H9 (cell line): ENCODE measurements at regions not wholly inside any gene's neighbourhood (a gene's known extent, or its start where the extent isn't known, plus 50 kb on each side); places are given as distances from the start of the nearest gene placed in this dataset.

ENCODE experiments used
- DNase-seq: peaks from one replicate; pipeline ENCODE4 v3.0.0-alpha.2; 2017
- H2AFZ ChIP-seq: one replicate; pipeline ENCODE4 v1.6.1; 2013; ENCODE audit warnings: mild to moderate bottlenecking, low read length, control low read depth, moderate library complexity
- H2AK5ac ChIP-seq: 2 replicates; pipeline ENCODE4 v1.6.1; 2013; ENCODE audit warnings: low read length, control low read depth, mixed read lengths; ENCODE audit not compliant: insufficient read length
- H2BK120ac ChIP-seq: one replicate; pipeline ENCODE4 v1.6.1; 2013; ENCODE audit warnings: low read depth, mild to moderate bottlenecking, low read length, control low read depth, inconsistent platforms; ENCODE audit not compliant: poor library complexity, severe bottlenecking
- H2BK12ac ChIP-seq: 2 replicates; pipeline ENCODE4 v1.6.1; 2013; ENCODE audit warnings: low read length, control low read depth, mixed read lengths, low read depth; ENCODE audit not compliant: insufficient read length
- H2BK15ac ChIP-seq: 2 replicates; pipeline ENCODE4 v1.6.1; 2013; ENCODE audit warnings: low read depth, low read length, control low read depth
- H2BK20ac ChIP-seq: one replicate; pipeline ENCODE4 v1.6.1; 2013; ENCODE audit warnings: low read depth, mild to moderate bottlenecking, low read length, control low read depth, inconsistent platforms; ENCODE audit not compliant: poor library complexity, severe bottlenecking
- H2BK5ac ChIP-seq: 2 replicates; pipeline ENCODE4 v1.6.1; 2013; ENCODE audit warnings: low read length, control low read depth, mixed read lengths; ENCODE audit not compliant: insufficient read length
- H3K14ac ChIP-seq: 2 replicates; pipeline ENCODE4 v1.6.1; 2013; ENCODE audit warnings: low read length, control low read depth; ENCODE audit not compliant: insufficient read depth
- H3K18ac ChIP-seq: 2 replicates; pipeline ENCODE4 v1.6.1; 2013; ENCODE audit warnings: low read depth, mild to moderate bottlenecking, mixed read lengths, low read length, control low read depth; ENCODE audit not compliant: insufficient read length
- H3K23ac ChIP-seq: 2 replicates; pipeline ENCODE4 v1.6.1; 2013; ENCODE audit warnings: low read length, control low read depth, mixed read lengths, low read depth; ENCODE audit not compliant: insufficient read length
- H3K23me2 ChIP-seq: 2 replicates; pipeline ENCODE4 v1.6.1; 2013; ENCODE audit warnings: low read depth, mild to moderate bottlenecking, mixed read lengths, low read length, control low read depth; ENCODE audit not compliant: insufficient read length, poor library complexity, severe bottlenecking
- H3K27ac ChIP-seq: 2 replicates; pipeline ENCODE4 v1.5.1; 2013; ENCODE audit warnings: low read length, control low read depth, mixed read lengths, low read depth; ENCODE audit not compliant: insufficient read length
- H3K27me3 ChIP-seq: 2 replicates; pipeline ENCODE4 v1.6.1; 2013; ENCODE audit warnings: low read length, control low read depth, inconsistent platforms; ENCODE audit not compliant: insufficient read depth
- H3K4ac ChIP-seq: 2 replicates; pipeline ENCODE4 v1.6.1; 2013; ENCODE audit warnings: low read depth, mild to moderate bottlenecking, control low read depth, inconsistent platforms, low read length, moderate library complexity
- H3K4me1 ChIP-seq: 2 replicates; pipeline ENCODE4 v1.6.1; 2013; ENCODE audit warnings: low read length, control low read depth, inconsistent platforms; ENCODE audit not compliant: insufficient read depth
- H3K4me2 ChIP-seq: 2 replicates; pipeline ENCODE4 v1.6.1; 2013; ENCODE audit warnings: low read length, control low read depth, mixed read lengths; ENCODE audit not compliant: insufficient read length, insufficient read depth
- H3K56ac ChIP-seq: 2 replicates; pipeline ENCODE4 v1.6.1; 2013; ENCODE audit warnings: low read depth, mild to moderate bottlenecking, mixed read lengths, low read length, control low read depth; ENCODE audit not compliant: insufficient read length
- H3K79me1 ChIP-seq: 2 replicates; pipeline ENCODE4 v1.6.1; 2013; ENCODE audit warnings: low read depth, mild to moderate bottlenecking, moderate library complexity, low read length, control low read depth, inconsistent platforms; ENCODE audit not compliant: insufficient read depth, poor library complexity, severe bottlenecking
- H3K79me2 ChIP-seq: 2 replicates; pipeline ENCODE4 v1.6.1; 2013; ENCODE audit warnings: low read length, control low read depth, inconsistent platforms; ENCODE audit not compliant: insufficient read depth
- H3K9ac ChIP-seq: 2 replicates; pipeline ENCODE4 v1.6.1; 2013; ENCODE audit warnings: low read length, control low read depth, mixed read lengths; ENCODE audit not compliant: insufficient read length; ENCODE audit errors: extremely low read depth
- H3K9me3 ChIP-seq: one replicate; pipeline ENCODE4 v1.6.1; 2013; ENCODE audit warnings: low read depth, low read length, inconsistent platforms; ENCODE audit not compliant: control insufficient read depth
- H3T11ph ChIP-seq: one replicate; pipeline ENCODE4 v1.6.1; 2013; ENCODE audit warnings: mild to moderate bottlenecking, low read length, control low read depth, inconsistent platforms
- H4K20me1 ChIP-seq: one replicate; pipeline ENCODE4 v1.6.1; 2013; ENCODE audit not compliant: control insufficient read depth, insufficient read length, insufficient read depth
- H4K5ac ChIP-seq: 2 replicates; pipeline ENCODE4 v1.6.1; 2013; ENCODE audit warnings: low read depth, mild to moderate bottlenecking, mixed read lengths, low read length, control low read depth; ENCODE audit not compliant: insufficient read length
- H4K8ac ChIP-seq: replicated peaks from 2 replicates; pipeline ENCODE4 v1.6.1; 2013; ENCODE audit warnings: low read length, control low read depth, mixed read lengths, low read depth; ENCODE audit not compliant: insufficient read length
- H4K91ac ChIP-seq: 2 replicates; pipeline ENCODE4 v1.6.1; 2013; ENCODE audit warnings: low read depth, mild to moderate bottlenecking, moderate library complexity, mixed read lengths, low read length, control low read depth; ENCODE audit not compliant: insufficient read length
- H3K27ac Mint-ChIP-seq, 3 experiments: 2 replicates in 2 of 3; 3 replicates in 1 of 3; pipeline ENCODE4 v1.8.0; 2020 to 2021; ENCODE audit warnings: mixed read lengths in 3 of 3, mild to moderate bottlenecking in 1 of 3, moderate library complexity in 1 of 3
- H3K27me3 Mint-ChIP-seq: 2 replicates; pipeline ENCODE4 v1.8.0; 2021; ENCODE audit warnings: low read depth, mild to moderate bottlenecking, moderate library complexity, mixed read lengths
- H3K36me3 Mint-ChIP-seq, 3 experiments: 2 replicates in 2 of 3; 3 replicates in 1 of 3; pipeline ENCODE4 v1.8.0; 2020 to 2021; ENCODE audit warnings: low read depth in 3 of 3, mixed read lengths in 3 of 3; ENCODE audit not compliant: insufficient read depth in 1 of 3
- H3K4me1 Mint-ChIP-seq, 2 experiments: 2 replicates each; pipeline ENCODE4 v1.8.0; 2020; ENCODE audit warnings: mixed read lengths in 2 of 2
- H3K4me3 Mint-ChIP-seq, 2 experiments: 2 replicates in 1 of 2; 3 replicates in 1 of 2; pipeline ENCODE4 v1.8.0; 2020 to 2021; ENCODE audit warnings: mild to moderate bottlenecking in 2 of 2, mixed read lengths in 2 of 2, moderate library complexity in 1 of 2
- H3K9me3 Mint-ChIP-seq, 2 experiments: 2 replicates in 1 of 2; 3 replicates in 1 of 2; pipeline ENCODE4 v1.8.0; 2020; ENCODE audit warnings: mild to moderate bottlenecking in 2 of 2, mixed read lengths in 2 of 2, moderate library complexity in 1 of 2
- WGBS: extraction: QIAGEN DNeasy Blood & Tissue Kit; methylation state at CpG from one replicate; pipeline ENCODE4 v1.1.7; 2013; ENCODE audit warnings: missing lambda C conversion rate, low lambda C conversion rate, mixed read lengths; ENCODE audit not compliant: insufficient read length; ENCODE audit errors: extremely low coverage; 5-methylcytosine and 5-hydroxymethylcytosine counted together
- TF ChIP-seq, protein P1 (sequence below): fragments of 200-600 bp; sonication (generic); conservative IDR thresholded peaks from 3 replicates; pipeline ENCODE4 v1.8.0; 2021; ENCODE audit warnings: antibody characterized with exemption, mild to moderate bottlenecking

DNA sequence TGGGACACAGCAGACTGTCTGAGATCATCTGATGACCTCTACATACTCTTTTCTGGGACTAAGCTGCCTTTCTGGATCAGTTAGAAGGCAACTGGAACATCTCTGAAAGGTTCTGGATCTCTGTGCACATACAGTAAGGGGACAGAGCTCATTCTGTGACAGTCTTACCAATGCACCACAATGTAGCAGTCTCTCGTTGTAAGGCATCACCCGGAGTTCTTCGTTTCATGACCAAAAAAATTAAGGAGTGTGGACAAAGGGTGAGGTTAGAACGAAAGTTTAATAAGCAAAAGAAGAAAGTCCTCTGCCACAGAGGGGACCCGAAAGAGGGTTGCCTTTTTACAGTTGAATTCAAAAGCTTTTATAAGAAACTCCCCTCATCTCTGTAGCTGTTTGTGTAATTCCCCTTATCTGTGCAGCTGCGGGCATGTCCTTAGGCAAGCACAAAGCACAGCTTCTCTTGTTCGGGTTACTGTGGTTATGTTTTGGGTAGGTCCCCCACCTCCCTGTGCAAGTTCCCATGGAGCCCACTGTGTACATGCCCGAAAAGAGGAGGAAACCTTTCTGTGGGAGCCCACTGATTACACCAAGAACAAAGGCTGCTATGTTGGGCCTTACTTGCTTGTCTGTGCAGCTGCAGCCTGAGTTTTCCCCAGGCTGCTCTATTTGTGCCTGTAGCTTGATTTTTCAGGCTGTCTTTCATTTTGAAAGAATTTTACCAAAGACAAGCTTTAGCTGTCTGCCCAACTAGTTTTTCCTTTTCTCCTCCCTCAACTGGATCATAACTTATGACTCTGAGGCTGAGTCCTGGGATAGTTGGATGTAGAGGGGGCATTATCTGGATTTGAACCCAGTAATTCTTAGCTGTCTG, 53.1 kb upstream of the CACNA1E start:
- DNase-seq, result no peak
- no peak overlapping the region for H3K9ac ChIP-seq
- H2BK5ac ChIP-seq, result no peak overlapping the region
- H3K4me1 ChIP-seq, result no peaks in the 10 kb centered on the region; the same call in 1 of the 2 replicates
- Mint-ChIP-seq H3K4me3 (no peak overlapping the region), H3K9me3 (peaks cover 2 to 5% of the 10 kb centered on the region in 2 experiments; a peak in 2 of 5 replicates), H3K27ac (no peak overlapping the region), H3K4me1 (peaks cover 0 to 12% of the 10 kb centered on the region in 2 experiments; a peak in 3 of 4 replicates), H3K36me3 (no peaks in the 10 kb centered on the region), H3K27me3 (peaks cover 23% of the 10 kb centered on the region)
- no peak overlapping the region for H3K18ac ChIP-seq
- no peak overlapping the region for H2AFZ ChIP-seq
- TF ChIP-seq, protein P1, sequence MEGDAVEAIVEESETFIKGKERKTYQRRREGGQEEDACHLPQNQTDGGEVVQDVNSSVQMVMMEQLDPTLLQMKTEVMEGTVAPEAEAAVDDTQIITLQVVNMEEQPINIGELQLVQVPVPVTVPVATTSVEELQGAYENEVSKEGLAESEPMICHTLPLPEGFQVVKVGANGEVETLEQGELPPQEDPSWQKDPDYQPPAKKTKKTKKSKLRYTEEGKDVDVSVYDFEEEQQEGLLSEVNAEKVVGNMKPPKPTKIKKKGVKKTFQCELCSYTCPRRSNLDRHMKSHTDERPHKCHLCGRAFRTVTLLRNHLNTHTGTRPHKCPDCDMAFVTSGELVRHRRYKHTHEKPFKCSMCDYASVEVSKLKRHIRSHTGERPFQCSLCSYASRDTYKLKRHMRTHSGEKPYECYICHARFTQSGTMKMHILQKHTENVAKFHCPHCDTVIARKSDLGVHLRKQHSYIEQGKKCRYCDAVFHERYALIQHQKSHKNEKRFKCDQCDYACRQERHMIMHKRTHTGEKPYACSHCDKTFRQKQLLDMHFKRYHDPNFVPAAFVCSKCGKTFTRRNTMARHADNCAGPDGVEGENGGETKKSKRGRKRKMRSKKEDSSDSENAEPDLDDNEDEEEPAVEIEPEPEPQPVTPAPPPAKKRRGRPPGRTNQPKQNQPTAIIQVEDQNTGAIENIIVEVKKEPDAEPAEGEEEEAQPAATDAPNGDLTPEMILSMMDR, result no peak
- H3K23me2 ChIP-seq, result peaks cover under 1% of the 10 kb centered on the region
- H3K14ac ChIP-seq, result no peak overlapping the region
- no peak overlapping the region for H2BK12ac ChIP-seq
- WGBS, result no CpG with 5 or more reads among the region's 8 CpGs
- H3K9me3 ChIP-seq, result no peaks in the 10 kb centered on the region
- H3K23ac ChIP-seq, result no peak overlapping the region
- H3K27me3 ChIP-seq, result no peaks in the 10 kb centered on the region; the same call in 1 of the 2 replicates
- no peak overlapping the region for H2BK20ac ChIP-seq
- H3K79me1 ChIP-seq, result no peaks in the 10 kb centered on the region
- H2AK5ac ChIP-seq, result no peak overlapping the region
- no peak overlapping the region for H3T11ph ChIP-seq
- no peak overlapping the region for H3K27ac ChIP-seq
- no peak overlapping the region for H2BK15ac ChIP-seq
- H3K4ac ChIP-seq, result no peak overlapping the region
- no peak overlapping the region for H4K8ac ChIP-seq
- H4K20me1 ChIP-seq, result no peaks in the 10 kb centered on the region
- no peak overlapping the region for H3K56ac ChIP-seq
- no peak overlapping the region for H4K5ac ChIP-seq
- no peak overlapping the region for H2BK120ac ChIP-seq
- H3K4me2 ChIP-seq, result no peak overlapping the region
- H4K91ac ChIP-seq, result no peak overlapping the region
- H3K79me2 ChIP-seq, result no peaks in the 10 kb centered on the region
